ENCODE measurements at regions not wholly inside any gene's neighbourhood (a gene's known extent, or its start where the extent isn't known, plus 50 kb on each side); places are given as distances from the start of the nearest gene placed in this dataset.
"Not testable (repeated sequence)": the region's sequence is repeated elsewhere in the genome, so short reads cannot be mapped to it uniquely, and the experiment has no call there.

DNA sequence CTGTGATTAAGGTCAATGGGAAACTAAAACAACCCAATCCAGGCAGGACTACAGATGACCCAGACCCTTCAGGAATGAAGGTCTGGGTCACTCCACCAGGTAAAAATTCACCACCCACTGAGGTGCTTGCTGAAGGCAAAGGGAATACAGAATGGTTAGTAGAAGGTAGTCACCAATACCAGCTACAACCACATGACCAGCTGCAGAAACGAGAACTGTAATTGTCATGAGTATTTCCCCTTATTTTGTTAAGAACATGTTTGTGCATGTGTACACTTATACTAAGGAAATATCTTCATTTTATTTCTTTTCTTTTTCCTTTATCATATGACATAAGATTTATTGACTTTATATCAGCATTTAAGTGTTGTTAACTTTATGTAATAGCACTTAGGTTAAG is 126.1 kb upstream of the ZC3H12C start:
- WGBS, 2 experiments (ENCODE audit: insufficient coverage in 2 of 2), result no CpG with 5 or more reads among the region's 1 CpG
- not testable (repeated sequence) for H3K36me3 ChIP-seq (ENCODE audit: control insufficient read depth, insufficient read depth, low read length); H3K27ac ChIP-seq (ENCODE audit: low read depth, low read length, severe bottlenecking); H3K4me1 ChIP-seq (ENCODE audit: control insufficient read depth, insufficient read depth, low read length, poor library complexity, severe bottlenecking); H3K9me3 ChIP-seq (ENCODE audit: control insufficient read depth, low read length); H3K4me3 ChIP-seq (ENCODE audit: extremely low read depth, insufficient read depth, low read length, poor library complexity, severe bottlenecking)

DNA sequence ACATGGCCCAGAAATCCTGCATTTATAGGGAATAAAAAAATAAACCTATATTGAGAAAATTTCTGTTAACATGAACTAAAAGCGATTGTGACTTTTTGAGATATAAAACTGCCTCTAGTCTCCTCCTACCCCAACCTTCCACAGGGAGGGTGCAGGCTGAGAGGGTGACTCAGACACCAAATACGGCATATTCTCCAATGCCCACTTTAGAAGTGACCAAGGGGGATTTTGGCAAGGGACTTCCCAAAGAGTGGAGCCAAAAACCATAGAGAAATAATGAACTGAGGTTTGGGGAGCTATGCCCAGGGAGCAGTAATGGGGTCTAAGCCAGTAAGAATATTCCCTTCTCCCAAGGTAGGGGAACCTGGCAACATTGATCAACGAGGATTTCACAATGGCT is 124.9 kb upstream of the ZC3H12C start:
- Histone ChIP-seq H3K9me3 (ENCODE audit: control insufficient read depth, low read length) (no peaks in the 10 kb centered on the region), H3K4me3 (ENCODE audit: extremely low read depth, insufficient read depth, low read length, poor library complexity, severe bottlenecking) (no peak overlapping the region), H3K4me1 (ENCODE audit: control insufficient read depth, insufficient read depth, low read length, poor library complexity, severe bottlenecking) (peaks cover 10% of the 10 kb centered on the region), H3K36me3 (ENCODE audit: control insufficient read depth, insufficient read depth, low read length) (no peaks in the 10 kb centered on the region), H3K27ac (ENCODE audit: low read depth, low read length, severe bottlenecking) (no peak overlapping the region)
- 100% methylated on average over 1 of the region's 3 CpGs; no CpG with 5 or more reads in 1 of the 2 experiments for WGBS, 2 experiments (ENCODE audit: insufficient coverage in 2 of 2)

GRCh38 chr11:109968781-109969180 is 124.4 kb upstream of the ZC3H12C start:
- peaks cover 10% of the 10 kb centered on the region for H3K4me1 ChIP-seq (ENCODE audit: control insufficient read depth, insufficient read depth, low read length, poor library complexity, severe bottlenecking)
- no peaks in the 10 kb centered on the region for H3K36me3 ChIP-seq (ENCODE audit: control insufficient read depth, insufficient read depth, low read length)
- 100% methylated on average over 1 of the region's 3 CpGs; no CpG with 5 or more reads in 1 of the 2 experiments for WGBS, 2 experiments (ENCODE audit: insufficient coverage in 2 of 2)
- no peaks in the 10 kb centered on the region for H3K9me3 ChIP-seq (ENCODE audit: control insufficient read depth, low read length)
- no peak overlapping the region for H3K4me3 ChIP-seq (ENCODE audit: extremely low read depth, insufficient read depth, low read length, poor library complexity, severe bottlenecking)
- no peak overlapping the region for H3K27ac ChIP-seq (ENCODE audit: low read depth, low read length, severe bottlenecking)

DNA sequence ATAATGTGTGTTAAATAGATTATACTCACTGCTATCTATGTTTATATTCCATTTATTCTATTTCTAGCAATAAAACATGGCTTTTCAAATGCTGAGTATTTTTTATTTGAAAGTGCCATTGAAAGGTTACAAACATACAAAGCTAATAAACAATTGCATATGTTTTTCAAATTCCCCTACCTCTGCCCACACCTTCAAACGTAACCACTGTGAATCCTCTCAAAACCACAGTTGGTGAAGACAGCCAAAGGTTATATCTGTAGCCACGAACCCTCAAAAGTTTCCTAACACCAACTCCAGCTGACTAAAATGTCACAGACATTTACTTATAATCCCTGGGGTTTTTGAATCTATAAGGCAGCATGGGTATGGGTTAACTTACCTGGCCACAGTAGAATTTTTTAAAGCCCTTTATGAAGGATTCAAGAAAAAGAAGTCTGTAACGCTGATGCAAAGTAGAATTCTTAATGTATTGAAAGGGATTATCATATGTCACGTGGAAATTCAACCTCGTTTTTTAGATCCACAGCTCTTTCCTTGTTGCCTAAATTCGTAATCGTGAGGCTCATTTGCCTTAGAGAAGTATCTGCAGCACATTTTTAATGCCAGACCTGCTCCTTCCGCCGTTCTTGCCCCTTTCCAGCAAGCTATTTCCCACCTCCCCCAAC is 122.5 kb upstream of the ZC3H12C start:
- Histone ChIP-seq H3K27ac (ENCODE audit: low read depth, low read length, severe bottlenecking) (no peak overlapping the region), H3K36me3 (ENCODE audit: control insufficient read depth, insufficient read depth, low read length) (no peaks in the 10 kb centered on the region), H3K9me3 (ENCODE audit: control insufficient read depth, low read length) (no peaks in the 10 kb centered on the region), H3K4me1 (ENCODE audit: control insufficient read depth, insufficient read depth, low read length, poor library complexity, severe bottlenecking) (peaks cover 10% of the 10 kb centered on the region), H3K4me3 (ENCODE audit: extremely low read depth, insufficient read depth, low read length, poor library complexity, severe bottlenecking) (no peak overlapping the region)
- 90 to 93% methylated on average over 4 to 6 of the region's 9 CpGs for WGBS, 2 experiments (ENCODE audit: insufficient coverage in 2 of 2)

DNA sequence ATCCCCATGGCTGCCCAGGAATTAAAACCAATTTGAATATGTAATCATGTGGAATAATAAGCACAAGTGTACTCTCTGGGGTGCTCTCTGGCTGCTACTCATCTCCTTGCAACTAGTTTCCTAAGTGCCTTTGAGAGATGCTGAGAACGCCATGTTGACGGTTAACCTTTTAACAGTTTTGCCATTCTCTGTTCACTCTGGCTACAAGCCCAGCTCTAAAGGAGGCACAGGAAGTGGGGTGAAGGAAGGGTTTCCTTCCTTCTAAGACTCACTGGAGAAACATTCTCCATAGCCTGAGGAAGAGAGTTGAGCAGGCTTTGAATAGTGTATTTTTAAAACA is 122.0 kb upstream of the ZC3H12C start:
- 93 to 100% methylated on average over 1 to 2 of the region's 2 CpGs for WGBS, 2 experiments (ENCODE audit: insufficient coverage in 2 of 2)
- Histone ChIP-seq H3K4me1 (ENCODE audit: control insufficient read depth, insufficient read depth, low read length, poor library complexity, severe bottlenecking) (peaks cover 10% of the 10 kb centered on the region), H3K9me3 (ENCODE audit: control insufficient read depth, low read length) (no peaks in the 10 kb centered on the region), H3K4me3 (ENCODE audit: extremely low read depth, insufficient read depth, low read length, poor library complexity, severe bottlenecking) (no peak overlapping the region), H3K27ac (ENCODE audit: low read depth, low read length, severe bottlenecking) (no peak overlapping the region), H3K36me3 (ENCODE audit: control insufficient read depth, insufficient read depth, low read length) (no peaks in the 10 kb centered on the region)

GRCh38 chr11:109972181-109972715 is 120.9 kb upstream of the ZC3H12C start:
- H3K9me3 ChIP-seq (ENCODE audit: control insufficient read depth, low read length), result no peaks in the 10 kb centered on the region
- H3K36me3 ChIP-seq (ENCODE audit: control insufficient read depth, insufficient read depth, low read length), result no peaks in the 10 kb centered on the region
- H3K4me3 ChIP-seq (ENCODE audit: extremely low read depth, insufficient read depth, low read length, poor library complexity, severe bottlenecking), result no peak overlapping the region
- H3K27ac ChIP-seq (ENCODE audit: low read depth, low read length, severe bottlenecking), result no peak overlapping the region
- WGBS, 2 experiments (ENCODE audit: insufficient coverage in 2 of 2), result 88 to 98% methylated on average over 4 to 5 of the region's 7 CpGs
- H3K4me1 ChIP-seq (ENCODE audit: control insufficient read depth, insufficient read depth, low read length, poor library complexity, severe bottlenecking), result peaks cover 10% of the 10 kb centered on the region

DNA sequence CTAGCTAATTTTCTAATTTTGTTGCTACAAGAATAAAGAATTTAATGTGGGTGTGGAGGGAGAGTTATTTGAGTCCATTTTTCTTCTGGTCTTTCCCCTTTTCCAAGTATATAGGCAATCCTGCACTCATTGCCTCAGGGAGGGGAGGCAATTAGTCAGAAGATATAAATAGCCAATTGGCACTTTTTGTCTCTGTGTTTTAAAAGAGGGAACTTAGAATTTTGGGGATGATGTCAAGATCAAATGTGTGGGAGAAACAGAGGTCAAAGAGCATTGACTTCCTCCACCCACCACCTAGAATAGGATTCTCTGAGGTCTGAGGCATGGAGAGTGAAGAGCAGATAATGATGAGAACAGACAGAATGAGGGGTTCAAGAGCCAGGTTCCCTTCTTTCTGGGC is 120.3 kb upstream of the ZC3H12C start:
- Histone ChIP-seq H3K4me3 (ENCODE audit: extremely low read depth, insufficient read depth, low read length, poor library complexity, severe bottlenecking) (no peak overlapping the region), H3K27ac (ENCODE audit: low read depth, low read length, severe bottlenecking) (no peak overlapping the region), H3K36me3 (ENCODE audit: control insufficient read depth, insufficient read depth, low read length) (no peaks in the 10 kb centered on the region), H3K4me1 (ENCODE audit: control insufficient read depth, insufficient read depth, low read length, poor library complexity, severe bottlenecking) (peaks cover 10% of the 10 kb centered on the region), H3K9me3 (ENCODE audit: control insufficient read depth, low read length) (peaks cover 3% of the 10 kb centered on the region)

DNA sequence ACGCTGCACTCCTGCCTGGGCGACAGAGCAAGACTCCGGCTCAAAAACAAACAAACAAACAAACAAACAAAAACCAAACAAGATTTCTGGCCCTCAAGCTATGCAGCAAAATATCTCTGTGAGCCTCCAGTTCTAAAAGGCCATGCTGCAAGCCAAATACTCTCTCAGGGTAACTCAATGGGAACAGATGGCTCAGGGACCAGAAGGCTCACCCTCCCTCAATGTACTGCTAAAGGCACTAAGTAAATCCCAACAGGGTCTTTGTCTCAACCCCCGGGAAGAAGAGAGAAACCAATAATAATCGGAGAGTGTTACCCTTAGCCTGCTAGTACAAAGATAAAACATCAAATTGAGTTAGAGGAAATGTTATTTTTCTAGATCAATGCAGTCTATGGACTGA is 119.7 kb upstream of the ZC3H12C start:
- peaks cover 3% of the 10 kb centered on the region for H3K9me3 ChIP-seq (ENCODE audit: control insufficient read depth, low read length)
- 70% methylated on average over 2 of the region's 5 CpGs; no CpG with 5 or more reads in 1 of the 2 experiments for WGBS, 2 experiments (ENCODE audit: insufficient coverage in 2 of 2)
- no peak overlapping the region for H3K4me3 ChIP-seq (ENCODE audit: extremely low read depth, insufficient read depth, low read length, poor library complexity, severe bottlenecking)
- H3K4me1 ChIP-seq (ENCODE audit: control insufficient read depth, insufficient read depth, low read length, poor library complexity, severe bottlenecking), result peaks cover 10% of the 10 kb centered on the region
- no peaks in the 10 kb centered on the region for H3K36me3 ChIP-seq (ENCODE audit: control insufficient read depth, insufficient read depth, low read length)
- H3K27ac ChIP-seq (ENCODE audit: low read depth, low read length, severe bottlenecking), result no peak overlapping the region

GRCh38 chr11:109974523-109974922 is 118.7 kb upstream of the ZC3H12C start:
- 91 to 92% methylated on average over 1 to 2 of the region's 3 CpGs for WGBS, 2 experiments (ENCODE audit: insufficient coverage in 2 of 2)
- peaks cover 10% of the 10 kb centered on the region for H3K4me1 ChIP-seq (ENCODE audit: control insufficient read depth, insufficient read depth, low read length, poor library complexity, severe bottlenecking)
- H3K27ac ChIP-seq (ENCODE audit: low read depth, low read length, severe bottlenecking), result no peak overlapping the region
- peaks cover 3% of the 10 kb centered on the region for H3K9me3 ChIP-seq (ENCODE audit: control insufficient read depth, low read length)
- H3K36me3 ChIP-seq (ENCODE audit: control insufficient read depth, insufficient read depth, low read length), result no peaks in the 10 kb centered on the region
- no peak overlapping the region for H3K4me3 ChIP-seq (ENCODE audit: extremely low read depth, insufficient read depth, low read length, poor library complexity, severe bottlenecking)

DNA sequence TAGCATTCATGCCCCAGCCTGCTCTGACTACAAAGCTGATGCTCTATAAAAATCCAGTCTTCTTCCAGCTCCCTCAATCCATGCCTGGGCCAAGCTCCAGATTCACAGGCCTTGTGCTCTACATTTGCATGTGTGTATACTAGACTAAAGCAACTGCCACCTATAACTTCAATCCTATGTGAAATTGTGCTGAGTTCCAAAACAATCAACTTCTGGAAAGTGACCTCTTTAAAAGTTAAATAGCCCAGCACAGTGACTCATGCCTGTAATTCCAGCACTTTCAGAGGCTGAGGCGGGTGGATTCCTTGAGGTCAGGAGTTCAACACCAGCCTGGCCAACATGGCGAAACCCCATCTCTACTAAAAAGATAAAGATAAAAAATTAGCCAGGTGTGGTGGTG is 114.3 kb upstream of the ZC3H12C start:
- Histone ChIP-seq H3K4me3 (ENCODE audit: extremely low read depth, insufficient read depth, low read length, poor library complexity, severe bottlenecking) (no peak overlapping the region), H3K4me1 (ENCODE audit: control insufficient read depth, insufficient read depth, low read length, poor library complexity, severe bottlenecking) (no peaks in the 10 kb centered on the region), H3K9me3 (ENCODE audit: control insufficient read depth, low read length) (peaks cover 3% of the 10 kb centered on the region), H3K27ac (ENCODE audit: low read depth, low read length, severe bottlenecking) (no peak overlapping the region), H3K36me3 (ENCODE audit: control insufficient read depth, insufficient read depth, low read length) (no peaks in the 10 kb centered on the region)
- 80% methylated on average over 1 of the region's 2 CpGs; no CpG with 5 or more reads in 1 of the 2 experiments for WGBS, 2 experiments (ENCODE audit: insufficient coverage in 2 of 2)

- H3K4me3 ChIP-seq (ENCODE audit: extremely low read depth, insufficient read depth, low read length, poor library complexity, severe bottlenecking), result no peak overlapping the region
- H3K36me3 ChIP-seq (ENCODE audit: control insufficient read depth, insufficient read depth, low read length), result no peaks in the 10 kb centered on the region
- H3K9me3 ChIP-seq (ENCODE audit: control insufficient read depth, low read length), result peaks cover 3% of the 10 kb centered on the region
- 100% methylated on average over 1 of the region's 1 CpG; no CpG with 5 or more reads in 1 of the 2 experiments for WGBS, 2 experiments (ENCODE audit: insufficient coverage in 2 of 2)
- no peaks in the 10 kb centered on the region for H3K4me1 ChIP-seq (ENCODE audit: control insufficient read depth, insufficient read depth, low read length, poor library complexity, severe bottlenecking)
- H3K27ac ChIP-seq (ENCODE audit: low read depth, low read length, severe bottlenecking), result no peak overlapping the region
Observed at GRCh38 chr11:109981031-109981636, 112.1 kb upstream of the ZC3H12C start.

All from mesodermal cell (in vitro differentiated cells).